ENCODE measurements at regions not wholly inside any gene's neighbourhood (a gene's known extent, or its start where the extent isn't known, plus 50 kb on each side); places are given as distances from the start of the nearest gene placed in this dataset.

- no peak overlapping the region for H3K4me3 ChIP-seq (ENCODE audit: low read depth, low read length)
- TF ChIP-seq ZNF518A (tag by site-specific recombination; conservative IDR thresholded peaks at IDR 0.05; ENCODE audit: low read depth) (no peak), ELK4 (IDR thresholded peaks at IDR 0.05; ENCODE audit: borderline replicate concordance, low read depth, low read length) (no peak), ZNF626 (tag by site-specific recombination; IDR thresholded peaks at IDR 0.05) (no peak), ZNF211 (tag by site-specific recombination; IDR thresholded peaks at IDR 0.05; ENCODE audit: low read depth) (no peak), TRIM28 (IDR thresholded peaks at IDR 0.05; ENCODE audit: borderline replicate concordance, low read length) (no peak), ZNF580 (tag by site-specific recombination; IDR thresholded peaks at IDR 0.05) (no peak), ZNF48 (tag by site-specific recombination; IDR thresholded peaks at IDR 0.05) (no peak)
- no peaks in the 10 kb centered on the region for H3K9me3 ChIP-seq (ENCODE audit: control insufficient read depth, insufficient read depth, low read depth, low read length)
- POLR2A ChIA-PET: no interaction called here
- CTCF ChIA-PET: interaction anchor here (0.5 kb wide), 1 partner anchor 57 kb away, joined by 4 read pairs; no protein-coding TSS in a partner anchor
- H3K27ac ChIP-seq (ENCODE audit: extremely low read depth, low read depth, low read length): no peak overlapping the region
- no peaks in the 10 kb centered on the region for H3K36me3 ChIP-seq (ENCODE audit: control insufficient read depth in 2 of 2, insufficient read depth in 1 of 2, low read length in 2 of 2)
- H3K4me1 ChIP-seq (ENCODE audit: control insufficient read depth, insufficient read depth, low read length): peaks cover 8% of the 10 kb centered on the region; the same call in 1 of the 2 replicates
Measured at GRCh38 chr2:67313536-67313935, 83.6 kb upstream of the ETAA1 start.

- CTCF ChIA-PET: interaction anchor here (0.7 to 1.1 kb wide), 3 partner anchors 151 to 1596 kb away, joined by 3 to 5 read pairs (median 3); no protein-coding TSS in a partner anchor
- H3K36me3 ChIP-seq (ENCODE audit: control insufficient read depth in 2 of 2, insufficient read depth in 1 of 2, low read length in 2 of 2): no peaks in the 10 kb centered on the region
- POLR2A ChIA-PET: no interaction called here
- no peaks in the 10 kb centered on the region for H3K9me3 ChIP-seq (ENCODE audit: control insufficient read depth, insufficient read depth, low read depth, low read length)
- H3K4me1 ChIP-seq (ENCODE audit: control insufficient read depth, insufficient read depth, low read length): peaks cover 18% of the 10 kb centered on the region; the same call in 1 of the 2 replicates
- H3K4me3 ChIP-seq (ENCODE audit: low read depth, low read length): no peak overlapping the region
- TF ChIP-seq BCL6B (tag by site-specific recombination; IDR thresholded peaks at IDR 0.05) (no peak), ZNF558 (tag by site-specific recombination; IDR thresholded peaks at IDR 0.05) (no peak), ZNF37A (tag by site-specific recombination; IDR thresholded peaks at IDR 0.05) (no peak), ZNF2 (tag by site-specific recombination; IDR thresholded peaks at IDR 0.05) (no peak), ZNF830 (tag by site-specific recombination; IDR thresholded peaks at IDR 0.05; ENCODE audit: low read depth) (no peak), ZNF610 (tag by site-specific recombination; IDR thresholded peaks at IDR 0.05; ENCODE audit: borderline replicate concordance) (no peak), CTCF (tag by site-specific recombination; IDR thresholded peaks at IDR 0.05) (no peak), PATZ1 (tag by site-specific recombination; IDR thresholded peaks at IDR 0.05) (no peak), ZNF555 (tag by site-specific recombination; conservative IDR thresholded peaks at IDR 0.05) (no peak), ZNF248 (tag by site-specific recombination; IDR thresholded peaks at IDR 0.05) (no peak), ZNF658 (tag by site-specific recombination; IDR thresholded peaks at IDR 0.05) (no peak), ZFP3 (tag by site-specific recombination; IDR thresholded peaks at IDR 0.05; ENCODE audit: low read depth) (no peak), ZNF311 (tag by site-specific recombination; IDR thresholded peaks at IDR 0.05; ENCODE audit: borderline replicate concordance) (no peak), ZNF146 (tag by site-specific recombination; IDR thresholded peaks at IDR 0.05) (no peak), ZNF626 (tag by site-specific recombination; IDR thresholded peaks at IDR 0.05) (no peak), ZNF530 (tag by site-specific recombination; IDR thresholded peaks at IDR 0.05; ENCODE audit: low read depth) (no peak), ZNF138 (tag by site-specific recombination; IDR thresholded peaks at IDR 0.05; ENCODE audit: borderline replicate concordance) (no peak), YY2 (tag by site-specific recombination; IDR thresholded peaks at IDR 0.05) (no peak)
- no peak overlapping the region for H3K27ac ChIP-seq (ENCODE audit: extremely low read depth, low read depth, low read length)
Measured at GRCh38 chr2:67318031-67318430, 79.1 kb upstream of the ETAA1 start.
